ENCODE measurements at regions not wholly inside any gene's neighbourhood (a gene's known extent, or its start where the extent isn't known, plus 50 kb on each side); places are given as distances from the start of the nearest gene placed in this dataset.

DNA sequence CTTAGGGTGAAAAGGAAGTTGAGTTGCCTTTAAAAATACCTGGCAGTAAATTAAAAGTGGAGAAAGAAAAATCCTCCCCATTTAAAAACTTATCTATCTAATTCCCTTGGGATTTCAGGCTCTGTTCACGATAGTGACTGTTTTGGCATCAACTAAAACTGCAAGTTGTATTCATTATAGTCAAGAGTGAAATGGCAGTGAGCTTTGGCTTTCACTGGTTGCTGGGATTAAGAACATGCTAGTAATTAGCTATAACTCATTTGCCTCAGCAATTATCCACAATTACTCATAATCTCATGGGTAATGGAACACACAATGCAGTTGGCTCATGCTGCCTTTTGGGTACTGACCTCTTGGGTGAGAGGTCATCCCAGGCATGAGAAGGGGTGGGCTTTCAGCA, 250.1 kb downstream of the GAS1 start:
- no peak for TF ChIP-seq POLR2AphosphoS5 (IDR thresholded peaks at IDR 0.05; ENCODE audit: low read depth, low read length)
- no peak for TF ChIP-seq POLR2A (IDR thresholded peaks at IDR 0.05; ENCODE audit: low read depth, low read length)

All from GM12892 (cell line).